Cardiac fibroblast (primary cell): ENCODE measurements at regions not wholly inside any gene's neighbourhood (a gene's known extent, or its start where the extent isn't known, plus 50 kb on each side); places are given as distances from the start of the nearest gene placed in this dataset.
"Not testable (repeated sequence)": the region's sequence is repeated elsewhere in the genome, so short reads cannot be mapped to it uniquely, and the experiment has no call there.

Experiments used
- DNase-seq, 2 donors: peaks; one replicate each; pipeline versions ENCODE4 v3.0.0 to v3.0.0-alpha.2; 2010; ENCODE audit warnings: low read depth in 2 of 2
- H3K4me3 ChIP-seq, 2 donors: replicated peaks in 1 of 2; 1 replicate in 1 of 2; 2 replicates in 1 of 2; pipeline ENCODE4 v1.5.1; 2011; ENCODE audit warnings: low read depth in 2 of 2, low read length in 2 of 2, mild to moderate bottlenecking in 2 of 2, moderate library complexity in 1 of 2
- CTCF ChIP-seq: IDR thresholded peaks from one replicate; pipeline ENCODE4 v1.5.1; 2011; ENCODE audit warnings: low read depth, mild to moderate bottlenecking, low read length, inconsistent platforms

- no peak overlapping the region for H3K4me3 ChIP-seq
- DNase-seq, result no peak
- no peak for TF ChIP-seq CTCF
Measured at GRCh38 chr2:59752512-59752911, 800.9 kb downstream of the BCL11A start.

- TF ChIP-seq CTCF, result no peak
- DNase-seq, result no peak
- H3K4me3 ChIP-seq, result no peak overlapping the region
Measured at GRCh38 chr2:59752071-59752470, 801.4 kb downstream of the BCL11A start.

GRCh38 chr2:59751214-59751613 is 802.2 kb downstream of the BCL11A start:
- not testable (repeated sequence) for DNase-seq, H3K4me3 ChIP-seq

- no peak overlapping the region for H3K4me3 ChIP-seq
- DNase-seq, result no peak
- no peak for TF ChIP-seq CTCF
Measured at GRCh38 chr2:59746291-59746690, 807.2 kb downstream of the BCL11A start.

- no peak for DNase-seq
- TF ChIP-seq CTCF, result no peak
- no peak overlapping the region for H3K4me3 ChIP-seq
Measured at GRCh38 chr2:59745085-59745484, 808.4 kb downstream of the BCL11A start.

GRCh38 chr2:59744436-59744835 is 809.0 kb downstream of the BCL11A start:
- no peak overlapping the region for H3K4me3 ChIP-seq
- no peak for DNase-seq
- no peak for TF ChIP-seq CTCF

GRCh38 chr2:59741840-59742239 is 811.6 kb downstream of the BCL11A start:
- no peak overlapping the region for H3K4me3 ChIP-seq
- no peak for TF ChIP-seq CTCF
- no peak for DNase-seq
